ENCODE measurements at regions not wholly inside any gene's neighbourhood (a gene's known extent, or its start where the extent isn't known, plus 50 kb on each side); places are given as distances from the start of the nearest gene placed in this dataset.

- intact Hi-C loops (cut with micrococcal nuclease): no loop called here
- TF ChIP-seq CTCF (IDR thresholded peaks at IDR 0.05): no peak
- H3K4me1 Mint-ChIP-seq: no peaks in the 10 kb centered on the region
- H3K9me3 Mint-ChIP-seq: no peaks in the 10 kb centered on the region
- H3K36me3 Mint-ChIP-seq (ENCODE audit: low read depth): no peaks in the 10 kb centered on the region
- DNase-seq (no peak), ATAC-seq (ENCODE audit: low read depth) (no peak)
- H3K27me3 Mint-ChIP-seq: peaks cover 1% of the 10 kb centered on the region
- ChIA-PET POLR2A (no interaction called here), CTCF (no interaction called here)
- no peak overlapping the region for H3K4me3 Mint-ChIP-seq
- H3K27ac Mint-ChIP-seq: no peak overlapping the region
These were observed 102.6 kb upstream of the RPS6KA2 start for GRCh38 chr6:166729658-166730057.

- intact Hi-C loops (cut with micrococcal nuclease): no loop called here
- DNase-seq (no peak), ATAC-seq (ENCODE audit: low read depth) (no peak)
- CTCF ChIA-PET: no interaction called here
- no peaks in the 10 kb centered on the region for H3K36me3 Mint-ChIP-seq (ENCODE audit: low read depth)
- no peaks in the 10 kb centered on the region for H3K9me3 Mint-ChIP-seq
- H3K4me1 Mint-ChIP-seq: no peaks in the 10 kb centered on the region
- no peak for TF ChIP-seq CTCF (IDR thresholded peaks at IDR 0.05)
- POLR2A ChIA-PET: no interaction called here
- peaks cover 1% of the 10 kb centered on the region for H3K27me3 Mint-ChIP-seq
- H3K27ac Mint-ChIP-seq: no peak overlapping the region
- no peak overlapping the region for H3K4me3 Mint-ChIP-seq
These were observed 102.0 kb upstream of the RPS6KA2 start for GRCh38 chr6:166728884-166729530.

GRCh38 chr6:166726201-166726600 is 99.2 kb upstream of the RPS6KA2 start:
- no peak overlapping the region for H3K4me3 Mint-ChIP-seq
- ATAC-seq (ENCODE audit: low read depth) (no peak), DNase-seq (no peak)
- CTCF ChIA-PET: no interaction called here
- H3K36me3 Mint-ChIP-seq (ENCODE audit: low read depth): no peaks in the 10 kb centered on the region
- peaks cover 1% of the 10 kb centered on the region for H3K27me3 Mint-ChIP-seq
- no peak overlapping the region for H3K27ac Mint-ChIP-seq
- intact Hi-C loops (cut with micrococcal nuclease): no loop called here
- no peaks in the 10 kb centered on the region for H3K4me1 Mint-ChIP-seq
- POLR2A ChIA-PET: interaction anchor here (0.7 kb wide), 1 partner anchor 206 kb away, joined by 3 read pairs; no protein-coding TSS in a partner anchor
- TF ChIP-seq CTCF (IDR thresholded peaks at IDR 0.05): no peak
- H3K9me3 Mint-ChIP-seq: no peaks in the 10 kb centered on the region

GRCh38 chr6:166725571-166725970 is 98.5 kb upstream of the RPS6KA2 start:
- DNase-seq (no peak), ATAC-seq (ENCODE audit: low read depth) (no peak)
- no peaks in the 10 kb centered on the region for H3K36me3 Mint-ChIP-seq (ENCODE audit: low read depth)
- intact Hi-C loops (cut with micrococcal nuclease): no loop called here
- H3K4me1 Mint-ChIP-seq: no peaks in the 10 kb centered on the region
- H3K27ac Mint-ChIP-seq: no peak overlapping the region
- H3K4me3 Mint-ChIP-seq: no peak overlapping the region
- no peak for TF ChIP-seq CTCF (IDR thresholded peaks at IDR 0.05)
- no peaks in the 10 kb centered on the region for H3K9me3 Mint-ChIP-seq
- ChIA-PET CTCF (no interaction called here), POLR2A (no interaction called here)
- H3K27me3 Mint-ChIP-seq: peaks cover 1% of the 10 kb centered on the region

GRCh38 chr6:166724576-166724975 is 97.5 kb upstream of the RPS6KA2 start:
- DNase-seq (no peak), ATAC-seq (ENCODE audit: low read depth) (no peak)
- no peak for TF ChIP-seq CTCF (IDR thresholded peaks at IDR 0.05)
- no peak overlapping the region for H3K4me3 Mint-ChIP-seq
- intact Hi-C loops (cut with micrococcal nuclease): no loop called here
- no peak overlapping the region for H3K27ac Mint-ChIP-seq
- H3K9me3 Mint-ChIP-seq: no peaks in the 10 kb centered on the region
- H3K4me1 Mint-ChIP-seq: no peaks in the 10 kb centered on the region
- peaks cover 1% of the 10 kb centered on the region for H3K27me3 Mint-ChIP-seq
- no peaks in the 10 kb centered on the region for H3K36me3 Mint-ChIP-seq (ENCODE audit: low read depth)
- CTCF ChIA-PET: no interaction called here
- POLR2A ChIA-PET: no interaction called here

Data from activated B cell treated with CpG ODN at 0.5 μM for 24 hours (primary cell).